ENCODE measurements at regions not wholly inside any gene's neighbourhood (a gene's known extent, or its start where the extent isn't known, plus 50 kb on each side); places are given as distances from the start of the nearest gene placed in this dataset.

DNA sequence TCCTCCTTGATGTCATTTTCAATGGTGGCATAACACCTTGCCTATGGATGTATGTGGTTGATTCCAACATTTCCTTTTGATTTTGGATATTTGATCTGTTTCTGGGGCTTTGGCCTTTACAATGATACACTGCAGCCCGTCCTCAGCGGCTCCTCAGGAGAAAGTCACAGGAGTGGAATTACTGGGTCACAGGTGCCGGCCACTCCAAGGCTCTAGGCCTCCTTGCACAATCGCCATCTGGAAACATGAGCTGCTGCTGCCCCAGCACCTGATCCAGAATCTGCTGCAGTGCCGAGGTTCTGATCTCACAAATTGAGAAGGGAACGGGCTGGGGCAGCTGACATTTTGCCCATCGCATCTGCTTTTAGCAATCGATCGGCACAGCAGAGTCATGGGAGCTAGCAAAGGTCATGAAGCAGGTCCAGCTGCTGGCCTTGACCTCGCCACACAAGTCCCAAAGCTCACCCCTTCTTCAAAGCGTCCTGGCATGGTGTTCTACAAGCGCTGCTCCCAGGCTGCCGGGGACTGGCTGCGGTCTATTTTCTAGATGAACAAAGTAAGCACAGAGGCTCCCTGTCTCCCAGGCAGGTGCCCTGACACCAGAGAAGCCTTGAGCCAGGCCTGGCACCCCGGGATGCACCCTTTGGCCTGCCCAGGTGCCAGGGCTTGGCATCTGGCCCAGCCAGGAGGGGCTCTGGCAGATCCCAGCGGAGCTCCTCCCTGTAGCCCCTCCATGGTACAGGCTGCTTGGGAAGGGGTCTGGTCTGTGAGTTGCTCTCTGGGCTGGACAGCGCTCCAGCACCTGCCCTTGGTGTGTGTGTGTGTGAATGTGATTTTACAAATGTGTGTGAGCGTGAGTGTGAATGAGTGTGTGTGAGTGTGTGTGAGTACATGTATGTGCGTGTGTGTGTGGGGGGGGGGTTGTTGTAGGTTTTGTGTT, 201.8 kb downstream of the GLRX3 start:
- no peak for TF ChIP-seq POLR2A (IDR thresholded peaks at IDR 0.05)
- TF ChIP-seq, protein P1, sequence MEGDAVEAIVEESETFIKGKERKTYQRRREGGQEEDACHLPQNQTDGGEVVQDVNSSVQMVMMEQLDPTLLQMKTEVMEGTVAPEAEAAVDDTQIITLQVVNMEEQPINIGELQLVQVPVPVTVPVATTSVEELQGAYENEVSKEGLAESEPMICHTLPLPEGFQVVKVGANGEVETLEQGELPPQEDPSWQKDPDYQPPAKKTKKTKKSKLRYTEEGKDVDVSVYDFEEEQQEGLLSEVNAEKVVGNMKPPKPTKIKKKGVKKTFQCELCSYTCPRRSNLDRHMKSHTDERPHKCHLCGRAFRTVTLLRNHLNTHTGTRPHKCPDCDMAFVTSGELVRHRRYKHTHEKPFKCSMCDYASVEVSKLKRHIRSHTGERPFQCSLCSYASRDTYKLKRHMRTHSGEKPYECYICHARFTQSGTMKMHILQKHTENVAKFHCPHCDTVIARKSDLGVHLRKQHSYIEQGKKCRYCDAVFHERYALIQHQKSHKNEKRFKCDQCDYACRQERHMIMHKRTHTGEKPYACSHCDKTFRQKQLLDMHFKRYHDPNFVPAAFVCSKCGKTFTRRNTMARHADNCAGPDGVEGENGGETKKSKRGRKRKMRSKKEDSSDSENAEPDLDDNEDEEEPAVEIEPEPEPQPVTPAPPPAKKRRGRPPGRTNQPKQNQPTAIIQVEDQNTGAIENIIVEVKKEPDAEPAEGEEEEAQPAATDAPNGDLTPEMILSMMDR (IDR thresholded peaks at IDR 0.05): no peak
